Activated CD4-positive, CD25-positive, alpha-beta regulatory T cell treated with anti-CD3 and anti-CD28 coated beads, Interleukin-2, amount 50 U/mL, for 72 hours (primary cell): ENCODE measurements at regions not wholly inside any gene's neighbourhood (a gene's known extent, or its start where the extent isn't known, plus 50 kb on each side); places are given as distances from the start of the nearest gene placed in this dataset.

Experiments
- DNase-seq: peaks from one replicate; pipeline ENCODE4 v3.0.0; 2021

DNA sequence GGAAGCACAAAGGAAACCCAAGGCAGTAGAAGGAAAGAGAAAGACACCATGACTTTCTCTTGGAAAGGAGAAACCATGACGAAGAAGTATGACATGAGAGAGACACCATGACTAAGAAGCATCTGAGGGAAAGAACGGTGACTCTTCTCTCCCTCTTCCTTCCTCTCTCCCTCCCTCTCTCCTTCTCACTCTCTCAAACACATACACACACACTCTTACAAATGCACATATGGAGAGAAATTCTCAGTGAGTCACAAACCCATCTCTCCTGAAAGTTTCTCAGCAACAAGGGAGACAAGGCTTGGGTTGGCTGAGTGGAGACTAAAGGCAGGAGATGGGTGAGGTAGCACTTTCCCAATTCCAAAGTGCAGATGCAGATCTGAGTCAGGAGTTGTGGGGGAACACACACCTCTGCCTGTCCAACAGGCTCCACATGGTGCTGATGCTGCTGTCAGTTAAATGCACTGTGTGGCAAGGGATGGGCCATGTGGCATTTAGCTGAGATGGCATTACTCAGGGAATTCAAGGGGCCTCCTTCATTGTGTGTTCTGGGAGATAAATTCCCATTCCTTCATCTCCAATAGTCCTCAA lies 336.7 kb upstream of the C16orf82 start:
- no peak for DNase-seq

DNA sequence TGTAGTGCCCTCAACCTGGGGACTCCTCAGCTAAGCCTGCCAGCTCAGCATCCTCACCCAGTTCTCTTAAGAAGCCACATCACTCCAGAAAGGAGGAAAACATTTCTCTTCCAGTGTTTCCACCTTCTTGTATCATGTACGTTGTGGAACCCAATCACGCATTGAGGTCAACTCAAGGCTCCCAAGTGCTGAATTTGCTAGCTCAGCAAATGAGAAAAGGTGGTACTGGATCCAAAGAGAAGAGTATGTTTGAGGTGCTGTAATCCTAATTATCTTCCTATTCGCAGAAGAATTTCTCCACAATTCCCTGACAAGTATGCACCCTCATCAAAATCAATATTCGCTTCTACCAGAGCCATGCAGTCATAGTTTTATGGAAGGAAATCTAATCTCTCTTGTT lies 335.0 kb upstream of the C16orf82 start:
- DNase-seq, result no peak

GRCh38 chr16:26733710-26734109 lies 333.0 kb upstream of the C16orf82 start:
- DNase-seq, result no peak

DNA sequence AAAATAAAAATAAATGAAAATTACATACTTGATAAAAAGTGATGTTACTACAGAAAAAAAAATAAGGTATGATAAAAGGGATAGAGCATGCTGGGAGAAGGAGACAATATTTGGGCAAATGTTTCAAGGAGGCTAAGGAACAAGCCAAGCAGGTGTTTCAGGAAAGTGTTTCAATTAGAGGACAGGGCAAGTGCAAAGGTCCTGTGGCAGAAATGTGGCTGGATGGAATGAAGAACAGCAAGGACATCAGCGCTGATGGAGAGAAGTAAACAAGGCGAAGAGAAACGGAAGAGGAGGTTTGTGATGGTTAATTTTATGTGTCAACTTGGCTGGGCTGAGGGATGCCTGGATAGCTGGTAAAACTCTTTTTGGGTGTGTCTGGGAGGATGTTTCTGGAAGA lies 331.2 kb upstream of the C16orf82 start:
- no peak for DNase-seq

GRCh38 chr16:26736084-26736483 lies 330.6 kb upstream of the C16orf82 start:
- no peak for DNase-seq

DNA sequence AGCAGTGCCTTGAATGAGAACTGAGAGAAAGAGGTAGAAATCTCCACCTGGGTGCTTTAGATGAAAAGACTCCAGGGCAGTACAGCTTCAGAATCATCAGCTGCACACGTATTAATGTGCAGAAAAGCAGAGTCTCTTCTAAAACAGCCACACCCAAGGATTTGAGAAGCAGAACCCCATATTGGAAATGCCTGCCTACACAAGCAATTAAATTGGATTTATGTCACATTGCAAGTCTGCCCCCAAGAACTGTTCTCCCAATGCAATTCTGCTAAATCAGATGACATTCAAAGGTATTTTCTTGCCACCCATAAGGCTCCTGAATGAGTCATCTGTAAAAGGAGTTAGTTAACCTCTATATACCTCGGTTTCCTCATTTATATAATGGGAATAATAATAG lies 326.0 kb upstream of the C16orf82 start:
- no peak for DNase-seq

- DNase-seq, result no peak
Measured at GRCh38 chr16:26742040-26742439, 324.7 kb upstream of the C16orf82 start.

- no peak for DNase-seq
Measured at GRCh38 chr16:26744430-26744829, 322.3 kb upstream of the C16orf82 start.

DNA sequence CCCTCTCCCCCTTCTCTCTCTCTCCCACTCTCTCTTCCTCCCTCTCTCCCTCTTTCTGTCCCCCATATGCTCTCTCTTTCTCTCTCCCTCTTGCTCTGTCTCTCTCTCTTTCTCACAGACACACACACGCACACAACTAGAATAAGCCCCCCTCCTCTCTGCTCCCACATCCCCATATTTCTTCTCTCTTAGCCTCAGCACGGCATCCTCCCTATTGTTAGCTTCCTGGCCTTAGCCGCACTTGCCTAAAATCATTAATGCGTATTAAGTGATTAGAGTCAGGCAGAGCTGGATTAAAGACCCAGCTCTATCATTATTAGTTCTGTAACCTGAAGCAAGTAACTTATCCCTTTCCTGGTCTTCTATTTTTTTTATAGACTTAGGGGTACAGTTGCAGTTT lies 319.0 kb upstream of the C16orf82 start:
- DNase-seq, result no peak

DNA sequence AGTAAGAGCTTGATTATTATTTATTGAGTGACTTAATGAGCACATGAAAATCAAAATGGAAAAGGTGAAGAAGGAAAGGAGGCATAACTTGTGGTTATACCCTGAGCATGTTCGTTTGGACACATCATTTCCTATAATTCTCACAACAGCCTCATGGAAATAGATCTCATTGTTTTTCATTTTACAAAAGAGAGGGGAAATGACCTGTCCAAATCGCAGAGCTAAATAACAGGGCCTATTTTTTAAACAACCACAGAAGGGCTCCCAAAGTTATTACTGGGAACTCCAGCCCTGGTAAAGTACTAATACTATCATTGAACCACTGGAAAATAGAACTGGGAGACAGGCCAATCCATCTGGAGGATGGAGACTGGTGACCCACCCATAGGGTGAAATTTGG lies 317.7 kb upstream of the C16orf82 start:
- DNase-seq, result no peak

GRCh38 chr16:26752166-26752565 lies 314.6 kb upstream of the C16orf82 start:
- no peak for DNase-seq

GRCh38 chr16:26756633-26757032 lies 310.1 kb upstream of the C16orf82 start:
- no peak for DNase-seq

DNA sequence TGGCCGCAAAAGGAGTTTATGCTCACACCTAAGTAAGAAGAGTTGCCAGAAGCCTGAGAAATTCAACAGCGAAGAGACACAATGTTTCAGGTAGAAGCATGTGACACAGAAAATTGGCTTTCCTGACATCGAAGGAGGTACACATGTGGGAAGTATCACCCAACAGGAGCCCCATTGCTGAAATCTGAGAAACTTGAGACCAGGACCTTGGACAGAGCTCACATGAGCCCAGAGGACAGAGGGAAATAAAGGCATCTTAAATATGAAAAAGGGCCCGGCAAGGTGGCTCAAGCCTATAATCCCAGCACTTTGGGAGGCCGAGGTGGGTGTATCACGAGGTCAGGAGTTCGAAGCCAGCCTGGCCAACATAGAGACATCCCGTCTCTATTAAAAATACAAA lies 304.1 kb upstream of the C16orf82 start:
- no peak for DNase-seq

DNA sequence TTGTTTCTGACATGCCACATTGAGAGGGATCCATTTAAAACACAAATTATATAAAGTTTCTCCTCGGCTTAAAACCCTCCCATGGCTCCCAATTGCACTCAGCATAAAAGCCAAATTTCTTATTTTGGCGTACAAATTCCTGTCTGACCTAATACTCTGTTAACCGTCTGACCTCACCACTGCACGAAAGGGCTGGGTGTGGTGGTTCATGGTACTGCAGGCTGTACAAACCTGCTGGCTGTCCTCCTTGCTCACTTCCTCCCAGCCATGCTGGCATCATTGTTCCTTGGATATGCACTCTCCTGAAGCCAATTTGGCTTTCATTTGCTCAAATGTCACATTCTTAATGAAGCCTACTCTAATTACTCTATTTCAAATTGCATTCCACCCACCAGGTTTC lies 301.6 kb upstream of the C16orf82 start:
- no peak for DNase-seq

DNA sequence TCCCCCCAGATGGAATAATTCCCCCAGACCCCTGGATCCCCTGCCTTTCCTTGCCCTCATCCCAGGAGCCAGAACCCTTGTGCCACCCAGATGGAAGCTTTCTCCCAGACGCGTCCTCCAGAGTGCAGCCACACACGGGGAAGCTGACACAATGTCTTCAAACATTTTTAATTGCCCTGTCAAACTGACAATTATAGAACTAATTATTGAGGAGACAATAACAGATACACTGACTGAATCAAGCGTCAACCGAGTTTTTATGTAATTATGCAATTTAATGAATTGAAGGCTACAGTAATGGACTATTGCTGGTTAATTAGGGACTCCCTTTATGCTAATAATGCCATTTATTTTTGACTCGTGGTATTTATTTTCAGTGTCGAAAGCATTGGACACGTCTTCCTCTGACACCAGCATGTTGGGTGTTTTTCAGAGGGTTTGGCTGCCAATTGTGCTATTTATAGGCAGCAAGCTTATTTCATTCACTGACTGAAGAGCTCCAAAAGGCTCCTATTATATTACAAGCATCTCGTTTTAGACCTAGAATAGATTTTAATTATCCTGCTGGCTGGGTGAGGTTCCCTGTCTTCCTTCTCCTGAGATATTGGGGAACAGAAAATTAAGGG lies 298.2 kb upstream of the C16orf82 start:
- no peak for DNase-seq

- DNase-seq, result no peak
Measured at GRCh38 chr16:26770547-26770946, 296.2 kb upstream of the C16orf82 start.

DNA sequence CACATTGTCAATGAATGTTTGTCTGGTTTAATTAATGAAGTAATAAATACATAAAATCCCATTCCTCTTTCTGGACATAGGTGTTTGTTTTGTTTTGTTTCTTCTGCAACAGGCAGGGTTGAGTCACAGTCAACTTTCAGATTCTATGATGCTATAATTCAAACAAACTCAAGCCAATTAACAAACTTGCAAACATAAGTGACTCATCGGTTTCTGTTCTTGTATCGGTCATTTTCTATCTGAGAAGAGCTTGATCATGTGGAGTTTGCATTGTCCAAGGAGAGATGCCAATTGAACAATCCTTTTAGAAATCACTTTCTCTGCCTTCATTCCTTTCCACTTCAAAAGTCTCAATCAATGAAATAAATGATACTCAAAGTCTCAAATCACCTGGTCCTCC lies 294.2 kb upstream of the C16orf82 start:
- no peak for DNase-seq

GRCh38 chr16:26777821-26778220 lies 288.9 kb upstream of the C16orf82 start:
- DNase-seq, result no peak

- DNase-seq, result no peak
Measured at GRCh38 chr16:26787924-26788323, 278.8 kb upstream of the C16orf82 start.

DNA sequence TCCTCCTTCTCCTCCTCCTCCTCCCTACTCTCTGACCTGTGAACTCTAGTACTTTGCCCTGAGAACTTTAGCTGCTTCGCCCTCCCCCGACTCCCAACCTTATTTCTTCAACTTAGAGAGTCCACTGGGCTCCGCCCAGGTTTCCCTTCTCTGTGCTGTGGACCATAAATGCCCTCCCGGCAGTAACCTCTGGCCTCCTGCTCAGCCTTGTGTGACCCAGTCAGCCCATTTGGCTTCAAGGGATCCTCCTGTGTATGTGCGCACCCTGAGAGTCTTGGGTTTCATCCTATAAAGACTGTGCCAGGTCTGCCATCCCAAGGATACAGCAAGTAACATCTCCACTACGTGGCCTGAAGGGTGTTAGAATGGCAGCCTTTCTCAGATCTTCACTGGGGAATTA lies 275.6 kb upstream of the C16orf82 start:
- no peak for DNase-seq

GRCh38 chr16:26795184-26795583 lies 271.5 kb upstream of the C16orf82 start:
- DNase-seq, result no peak

GRCh38 chr16:26801628-26802027 lies 265.1 kb upstream of the C16orf82 start:
- DNase-seq, result no peak

DNA sequence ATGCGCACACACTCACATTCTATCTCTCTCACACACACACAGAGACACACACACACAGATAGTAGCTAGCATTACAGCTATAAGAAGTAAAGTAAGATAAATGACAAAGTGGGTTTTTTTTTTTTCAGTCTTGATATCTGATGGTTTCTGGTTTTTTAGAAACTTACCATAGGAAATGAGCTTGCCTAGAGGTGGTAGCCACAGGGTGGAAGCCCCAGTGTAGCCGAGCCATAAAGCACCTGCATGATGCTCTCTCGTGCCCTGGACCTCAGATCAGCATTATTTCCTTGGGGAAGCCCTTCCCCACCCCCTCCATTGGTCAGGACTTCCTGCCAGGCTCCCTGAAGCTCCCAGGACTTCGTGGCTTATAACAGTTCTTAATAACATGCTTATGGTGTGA lies 264.3 kb upstream of the C16orf82 start:
- DNase-seq, result no peak

DNA sequence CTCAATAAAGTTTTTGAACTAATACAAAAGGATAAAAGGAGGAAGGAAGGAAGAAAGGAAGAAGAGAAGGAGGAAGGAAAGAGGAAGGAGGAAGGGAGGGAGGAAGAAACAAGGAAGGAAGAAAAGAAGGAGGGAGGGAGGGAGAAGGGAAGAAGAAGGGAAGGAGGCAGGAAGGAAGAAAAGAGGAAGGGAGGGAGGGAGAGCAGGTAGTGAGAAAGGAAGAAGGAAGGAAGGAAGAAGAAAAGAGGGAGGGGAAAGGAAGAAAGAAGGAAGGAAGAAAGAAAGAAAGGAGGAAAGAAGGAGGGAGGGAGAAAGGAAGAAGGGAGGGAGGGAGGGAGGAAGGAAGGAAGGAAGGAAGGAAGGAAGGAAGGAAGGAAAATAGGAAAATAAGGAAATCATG lies 263.8 kb upstream of the C16orf82 start:
- DNase-seq, result no peak

DNA sequence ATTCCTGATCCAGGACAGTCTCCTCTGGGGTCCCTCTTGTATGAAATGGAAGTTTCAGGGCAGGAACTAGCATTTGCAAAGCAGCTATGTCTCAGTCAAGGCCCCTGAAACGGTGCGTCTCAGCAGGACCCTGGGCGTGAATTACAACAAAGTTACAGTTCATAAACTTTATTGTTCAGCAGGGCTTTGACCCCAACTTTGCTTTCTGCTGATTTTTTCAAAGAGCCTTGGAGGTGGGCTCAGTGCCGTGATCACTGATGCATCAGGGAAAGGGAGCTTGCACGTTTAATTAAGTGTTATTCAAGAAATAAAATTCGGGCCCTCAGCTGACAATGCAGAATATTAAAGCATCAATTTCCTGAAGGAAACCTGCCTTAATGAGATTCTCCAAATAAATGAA lies 260.1 kb upstream of the C16orf82 start:
- DNase-seq, result no peak
